Endometrium (tissue), 2 donors: ENCODE measurements at regions not wholly inside any gene's neighbourhood (a gene's known extent, or its start where the extent isn't known, plus 50 kb on each side); places are given as distances from the start of the nearest gene placed in this dataset.
"Not testable (repeated sequence)": the region's sequence is repeated elsewhere in the genome, so short reads cannot be mapped to it uniquely, and the experiment has no call there.

Experiments used
- FAIRE-seq: peaks from 2 replicates; lab custom pipeline; 2012; peaks lifted over from hg19 to GRCh38; lab: Jason Lieb, UNC
- donor health status: control.
- donor health status: control.

DNA sequence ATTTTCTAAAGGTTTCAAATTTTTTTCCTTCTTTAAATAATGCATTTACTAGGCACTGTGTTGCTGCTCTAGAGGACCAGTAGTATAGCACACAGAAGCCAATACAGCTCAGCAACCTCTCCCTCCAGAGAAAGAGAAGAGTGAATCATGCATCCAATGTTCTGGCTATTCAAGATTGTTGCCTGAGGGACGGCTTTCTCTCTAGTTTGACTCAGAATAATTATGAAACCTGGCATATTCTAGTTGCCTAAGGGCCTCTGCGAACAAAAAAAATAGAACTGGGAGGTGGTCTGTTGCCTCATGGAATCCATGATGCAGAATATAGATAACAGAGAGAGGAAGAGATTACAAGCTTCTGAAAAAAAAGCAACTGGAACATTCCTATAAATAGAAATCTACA, 1233.3 kb upstream of the PABPC4L start:
- no peak for FAIRE-seq

DNA sequence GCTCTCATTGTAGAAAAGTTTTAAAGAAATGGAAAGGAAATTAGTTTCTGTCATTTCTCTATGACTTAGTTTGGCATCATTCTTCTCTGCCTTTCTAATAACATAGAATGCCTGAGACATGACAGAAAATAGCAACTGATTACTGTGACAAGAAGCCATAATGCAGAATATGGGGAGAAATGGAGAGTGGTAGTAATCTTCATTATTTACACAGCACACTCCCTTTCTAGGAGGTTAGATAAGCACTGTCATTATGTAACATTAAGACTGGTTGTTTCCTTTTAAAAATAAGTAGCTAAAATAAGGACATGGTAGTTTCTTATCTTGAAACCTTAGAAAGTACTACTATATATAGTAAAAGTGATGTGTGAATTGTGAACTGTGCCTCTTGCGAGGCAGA, 1227.9 kb upstream of the PABPC4L start:
- no peak for FAIRE-seq

DNA sequence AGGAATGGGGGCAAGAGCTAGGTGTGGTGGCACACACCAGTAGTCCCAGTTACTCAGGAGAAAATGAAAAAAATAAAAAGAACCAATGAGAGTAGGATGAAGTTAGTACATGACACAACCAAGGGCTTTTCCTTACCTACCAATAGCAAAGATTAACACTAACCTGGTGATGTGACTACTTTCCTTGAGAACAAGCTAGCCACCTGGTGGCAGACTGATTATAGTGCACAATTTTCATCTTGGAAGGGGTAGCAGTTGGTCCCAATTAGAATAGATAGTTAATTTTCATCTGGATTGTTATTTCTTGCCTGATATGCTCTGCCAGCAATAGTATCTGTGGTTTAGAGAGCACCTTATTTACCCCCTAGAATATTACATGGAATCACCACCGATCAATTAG, 1216.8 kb upstream of the PABPC4L start:
- no peak for FAIRE-seq

DNA sequence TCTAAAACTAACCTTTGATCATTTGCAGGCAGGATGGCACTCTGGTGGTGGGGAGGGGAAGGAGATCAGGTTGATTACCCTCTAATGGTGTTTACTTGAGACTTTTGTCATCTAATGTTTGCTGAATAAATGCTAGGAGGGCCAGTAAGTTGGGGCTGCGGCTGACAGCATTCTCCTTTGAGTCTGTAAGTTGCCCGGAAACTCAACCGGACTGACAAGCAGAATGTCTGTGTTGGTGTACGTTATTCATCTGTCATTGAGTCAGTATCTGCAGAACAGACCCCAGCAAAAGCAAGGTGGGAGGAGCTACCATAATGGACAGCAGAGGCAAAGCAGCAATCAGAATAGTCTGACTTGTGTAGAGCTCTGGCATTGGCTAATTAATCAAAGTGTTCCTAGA, 1210.6 kb upstream of the PABPC4L start:
- no peak for FAIRE-seq

DNA sequence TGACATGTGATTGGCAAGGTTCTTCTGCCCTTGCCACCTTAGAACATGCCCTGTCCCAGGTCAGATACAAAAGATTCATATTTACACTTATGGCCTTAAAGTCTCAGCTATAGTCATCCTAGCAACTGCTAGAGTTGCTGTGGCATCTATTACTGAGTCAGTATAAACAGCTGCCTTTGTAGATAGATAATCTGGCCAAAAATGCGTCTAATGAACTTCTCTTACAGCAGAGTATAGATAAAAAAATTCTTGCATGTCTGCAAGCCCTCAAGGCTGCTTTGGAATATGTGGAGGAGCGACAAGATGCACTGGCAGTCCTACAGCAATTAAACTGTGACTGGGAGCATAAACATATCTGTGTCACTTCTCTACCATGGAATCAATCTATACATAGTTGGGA, 1209.7 kb upstream of the PABPC4L start:
- no peak for FAIRE-seq

DNA sequence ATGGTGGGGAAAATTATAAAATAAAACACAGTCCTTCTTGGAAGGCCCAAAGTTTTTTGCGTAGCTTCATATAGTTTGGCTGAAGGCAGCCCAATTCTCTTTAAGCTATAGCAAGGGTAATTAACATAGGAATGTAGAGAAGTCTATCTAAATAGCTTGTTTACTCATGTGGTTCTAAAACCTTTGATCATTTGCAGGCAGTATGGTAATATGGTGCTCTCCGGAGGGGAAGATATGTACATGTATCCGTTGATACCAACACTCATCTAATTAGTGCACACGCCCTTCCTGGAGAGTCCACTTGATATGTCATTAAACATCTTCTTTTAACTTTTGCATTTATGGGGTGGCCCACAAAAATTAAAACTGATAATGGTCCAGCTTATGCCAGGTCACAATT, 1207.7 kb upstream of the PABPC4L start:
- not testable (repeated sequence) for FAIRE-seq

DNA sequence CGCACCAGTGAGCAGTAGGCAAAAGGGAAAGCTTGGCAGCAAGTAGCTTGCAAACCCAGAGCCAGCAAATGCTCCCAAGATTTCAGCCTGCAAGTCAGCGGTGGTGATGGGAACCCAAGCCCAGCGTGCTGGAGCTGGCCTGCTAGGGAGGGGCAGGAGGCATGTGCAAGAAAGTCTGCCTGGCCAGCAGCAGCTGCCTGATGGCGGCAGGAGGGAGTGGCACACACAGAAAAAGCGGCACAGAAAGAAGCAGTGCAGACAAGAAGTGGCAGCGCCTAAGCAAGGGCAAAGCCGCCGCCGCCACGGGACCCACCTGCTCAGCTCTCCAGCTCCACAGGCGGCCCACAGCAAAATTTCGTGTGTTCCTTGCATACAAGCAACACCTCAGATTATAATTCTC, 1206.5 kb upstream of the PABPC4L start:
- FAIRE-seq: no peak

DNA sequence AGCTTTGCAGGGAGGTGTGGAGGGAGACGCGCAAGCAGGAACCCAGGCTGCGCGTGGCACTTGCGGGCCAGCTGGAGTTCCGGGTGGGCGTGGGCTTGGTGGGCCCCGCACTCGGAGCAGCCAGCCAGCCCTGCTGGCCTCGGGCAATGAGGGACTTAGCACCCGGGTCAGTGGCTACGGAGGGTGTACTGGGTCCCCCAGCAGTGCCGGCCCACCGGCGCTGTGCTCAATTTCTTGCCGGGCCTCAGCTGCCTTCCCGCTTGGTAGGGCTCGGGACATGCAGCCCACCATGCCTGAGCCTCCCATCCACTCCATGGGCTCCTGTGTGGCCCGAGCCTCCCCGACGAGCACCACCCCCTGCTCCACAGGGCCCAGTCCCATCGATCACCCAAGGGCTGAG, 1205.0 kb upstream of the PABPC4L start:
- FAIRE-seq: not testable (repeated sequence)

DNA sequence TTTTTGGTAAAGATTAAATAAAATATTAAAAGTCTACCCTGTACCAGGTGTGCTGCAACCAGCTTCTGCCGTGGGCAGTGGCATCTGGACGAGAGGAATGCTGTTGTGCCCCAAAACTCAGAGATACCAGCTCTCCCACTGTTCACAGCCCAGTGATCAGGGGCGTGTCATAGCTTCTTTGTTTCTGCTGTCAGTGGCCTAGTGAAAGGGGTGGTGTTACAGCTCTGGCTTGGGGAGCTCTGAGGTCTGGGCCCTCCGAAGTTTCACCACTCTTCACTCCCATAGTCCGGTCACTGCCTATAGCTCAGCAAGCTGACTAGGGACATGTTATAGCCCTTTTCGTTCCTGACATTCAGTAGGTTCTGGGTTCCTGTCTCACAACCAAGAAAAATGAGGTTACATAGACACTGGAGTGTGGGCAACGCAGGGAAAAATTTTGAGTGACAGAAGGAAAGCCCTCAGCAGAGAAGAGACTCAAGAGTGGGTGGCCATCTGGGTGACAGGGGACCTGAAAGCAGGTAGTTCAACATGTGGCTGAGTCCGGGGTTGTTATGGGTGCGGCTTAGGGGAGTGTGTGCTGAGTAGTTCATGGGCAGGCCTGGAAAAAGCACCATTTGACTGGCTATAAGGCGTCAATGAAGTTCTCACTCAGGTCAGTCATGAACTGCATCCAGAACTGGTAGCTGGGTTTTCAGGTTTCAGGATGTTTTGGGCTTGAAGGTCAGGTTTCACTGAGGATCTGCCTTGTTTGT, 1184.4 kb upstream of the PABPC4L start:
- no peak for FAIRE-seq

DNA sequence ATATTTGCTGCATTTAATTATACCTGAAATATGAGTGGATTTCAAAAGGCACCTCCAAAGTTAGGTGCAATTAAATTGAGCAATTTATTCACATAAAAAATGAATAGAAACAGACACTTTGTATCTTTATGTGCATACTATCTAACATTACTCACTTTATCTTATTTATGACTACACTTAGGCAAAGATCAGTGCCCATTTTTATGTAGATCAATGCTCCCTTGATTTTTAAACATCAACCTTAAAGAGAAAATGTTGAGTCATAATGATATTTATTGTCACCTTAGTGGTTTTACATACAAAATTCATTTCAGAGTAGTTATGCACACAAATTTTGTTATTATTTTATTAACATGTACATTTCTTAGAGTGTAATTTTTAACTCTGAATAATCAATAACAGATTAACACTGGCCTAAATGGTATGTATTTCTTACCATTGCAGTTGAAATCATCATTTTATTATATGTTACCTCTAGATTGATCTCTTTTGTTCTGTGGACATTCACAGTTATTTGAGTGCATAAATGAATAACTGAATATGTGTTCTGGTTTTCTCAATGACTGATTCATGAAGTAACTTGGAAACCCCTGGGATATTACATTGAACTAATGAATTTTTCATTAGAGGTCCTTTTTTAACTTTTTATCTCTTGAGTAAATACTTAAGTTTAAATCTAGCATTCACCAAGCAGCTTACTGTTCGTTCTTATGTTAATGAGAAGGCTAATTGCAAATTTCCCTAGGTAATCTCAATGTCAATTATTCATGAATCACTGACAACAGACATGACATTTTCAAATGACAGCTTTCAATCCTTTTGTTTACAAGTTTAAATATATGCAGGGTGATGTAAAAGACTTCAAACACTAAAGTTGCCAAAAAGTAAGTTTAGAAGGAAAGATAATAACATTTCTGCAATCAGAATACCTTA, 1182.0 kb upstream of the PABPC4L start:
- FAIRE-seq: no peak

DNA sequence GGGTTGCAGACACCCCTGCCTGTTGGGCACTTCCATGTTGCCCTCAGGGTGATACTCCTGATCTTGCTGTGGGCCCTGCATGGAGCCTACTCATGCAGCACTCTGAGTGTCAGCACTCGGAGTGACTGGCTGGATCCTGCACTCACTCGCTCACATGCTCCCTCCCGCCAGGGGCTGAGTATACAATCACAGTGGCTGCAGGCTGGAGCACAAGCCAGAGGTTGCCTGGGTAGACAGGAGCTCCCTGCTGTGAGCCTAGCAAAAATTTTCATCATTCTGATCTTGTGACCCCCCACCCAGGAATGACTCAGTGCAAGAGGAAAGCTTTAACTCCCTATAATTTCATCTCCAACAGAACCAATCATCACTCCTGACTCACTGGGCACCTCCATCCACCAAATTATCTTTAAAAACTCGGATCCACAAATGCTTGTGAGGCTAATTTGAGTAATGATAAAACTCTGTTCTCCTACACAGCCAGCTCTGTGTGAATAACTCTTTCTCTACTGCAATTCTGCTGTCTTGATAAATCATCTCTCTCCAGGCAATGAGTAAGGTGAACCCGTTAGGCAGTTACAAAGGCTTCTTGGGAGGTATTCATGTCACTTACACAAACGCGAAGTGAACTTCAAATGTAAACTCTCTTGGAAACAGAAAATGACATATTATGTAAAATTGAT, 1180.8 kb upstream of the PABPC4L start:
- FAIRE-seq: no peak

DNA sequence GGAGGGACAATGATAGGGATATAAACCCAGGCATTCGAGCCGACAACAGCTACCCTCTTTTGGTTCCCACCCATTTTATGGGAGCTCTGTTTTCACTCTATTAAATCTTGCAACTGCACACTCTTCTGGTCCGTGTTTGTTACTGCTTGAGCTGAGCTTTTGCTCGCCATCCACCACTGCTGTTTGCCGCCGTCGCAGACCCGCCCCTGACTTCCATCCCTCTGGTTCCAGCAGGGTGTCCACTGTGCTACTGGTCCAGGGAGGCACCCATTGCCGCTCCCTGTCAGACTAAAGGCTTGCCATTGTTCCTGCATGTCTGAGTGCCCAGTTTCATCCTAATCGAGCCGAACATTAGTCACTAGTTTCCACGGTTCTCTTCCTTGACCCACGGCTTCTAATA, 1170.5 kb upstream of the PABPC4L start:
- FAIRE-seq: no peak

DNA sequence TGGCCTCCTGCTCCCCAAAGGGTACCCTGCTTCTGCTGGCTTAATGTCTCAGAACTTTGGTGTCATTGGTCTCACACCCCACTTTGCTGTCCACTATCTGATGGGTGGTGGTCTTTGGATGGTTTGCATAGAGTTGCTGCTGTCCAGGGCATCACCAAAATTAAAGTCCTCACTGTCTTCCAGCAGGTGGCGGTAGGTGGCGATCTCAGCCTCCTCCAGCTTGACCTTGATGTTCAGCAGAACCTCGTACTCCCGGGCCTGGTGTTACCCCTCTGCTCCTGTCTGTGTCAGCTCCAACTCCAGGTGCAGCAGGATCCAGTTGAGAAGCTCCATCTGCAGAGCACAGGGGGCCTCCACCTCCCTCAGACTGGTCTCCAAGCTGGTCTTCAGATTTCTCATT, 1169.5 kb upstream of the PABPC4L start:
- FAIRE-seq: no peak

DNA sequence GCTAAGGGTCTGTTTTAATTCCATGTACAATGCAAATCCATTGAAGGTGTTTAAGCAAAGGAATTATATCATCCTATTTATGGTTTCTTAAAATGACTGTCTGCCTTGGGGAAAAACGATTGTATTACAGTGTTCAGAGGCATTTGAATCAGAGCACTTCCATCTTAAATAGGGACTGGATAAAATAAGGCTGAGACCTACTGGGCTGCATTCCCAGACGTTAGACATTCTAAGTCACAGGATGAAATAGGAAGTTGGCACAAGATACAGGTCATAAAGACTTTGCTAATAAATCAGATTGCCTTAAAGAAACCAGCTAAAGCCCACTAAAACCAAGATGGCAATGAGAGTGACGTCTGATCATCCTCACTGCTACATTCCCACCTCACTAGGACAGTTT, 1167.2 kb upstream of the PABPC4L start:
- FAIRE-seq: no peak

DNA sequence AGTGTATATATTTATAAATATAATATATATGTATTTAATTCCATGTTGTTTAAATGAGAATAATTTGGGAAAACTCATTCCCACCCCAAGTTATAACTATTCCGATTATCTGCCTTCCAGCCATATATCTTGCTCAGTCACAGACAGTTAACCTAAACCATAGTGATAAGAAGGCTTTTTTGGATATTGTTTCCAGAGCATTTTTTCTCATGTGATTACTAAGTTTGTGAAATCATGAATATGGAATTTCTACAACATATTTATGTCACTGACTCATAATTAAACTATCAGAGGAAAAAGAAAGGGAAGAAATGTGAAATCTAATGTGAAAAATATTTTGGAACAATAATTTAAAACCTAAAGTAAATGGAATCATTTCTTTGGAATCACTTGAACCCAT, 1163.5 kb upstream of the PABPC4L start:
- FAIRE-seq: no peak

DNA sequence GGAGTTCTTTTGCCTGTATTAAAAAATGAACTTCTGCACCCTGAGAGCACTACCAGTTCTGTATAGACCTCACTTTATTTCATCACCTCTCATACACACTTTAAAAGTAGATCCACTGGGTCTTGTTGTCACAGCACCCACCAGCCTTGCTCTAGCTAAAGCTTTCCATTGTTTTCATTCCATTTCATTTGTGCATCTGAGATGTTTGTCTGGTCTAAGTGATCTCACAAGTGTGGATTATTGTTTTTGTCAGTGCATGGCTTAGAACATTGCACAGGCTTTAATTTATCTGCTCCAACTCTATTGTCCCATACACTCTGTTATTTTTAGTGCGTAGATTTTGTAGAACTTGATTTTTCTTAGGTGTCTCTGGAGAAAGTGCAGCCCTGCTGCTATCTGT, 1157.5 kb upstream of the PABPC4L start:
- no peak for FAIRE-seq

DNA sequence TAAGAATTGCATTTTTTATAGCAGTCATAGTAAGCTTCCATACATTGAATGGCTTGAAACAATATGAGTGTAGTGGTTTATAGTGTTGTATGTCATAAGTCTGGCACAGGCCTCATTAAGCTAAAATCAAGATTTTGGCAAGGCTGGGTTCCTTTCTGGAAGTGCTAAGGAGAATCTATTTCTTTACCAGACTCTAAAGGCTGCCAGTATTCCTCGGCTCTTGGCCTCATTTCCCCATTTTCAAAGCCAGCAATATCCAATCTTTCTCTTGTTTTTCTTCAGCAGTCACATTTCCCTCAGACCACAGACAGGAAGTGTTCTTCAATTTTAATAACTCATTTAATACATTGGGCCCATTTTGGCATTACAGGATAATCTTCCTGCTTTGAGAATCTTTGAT, 1155.5 kb upstream of the PABPC4L start:
- FAIRE-seq: no peak

DNA sequence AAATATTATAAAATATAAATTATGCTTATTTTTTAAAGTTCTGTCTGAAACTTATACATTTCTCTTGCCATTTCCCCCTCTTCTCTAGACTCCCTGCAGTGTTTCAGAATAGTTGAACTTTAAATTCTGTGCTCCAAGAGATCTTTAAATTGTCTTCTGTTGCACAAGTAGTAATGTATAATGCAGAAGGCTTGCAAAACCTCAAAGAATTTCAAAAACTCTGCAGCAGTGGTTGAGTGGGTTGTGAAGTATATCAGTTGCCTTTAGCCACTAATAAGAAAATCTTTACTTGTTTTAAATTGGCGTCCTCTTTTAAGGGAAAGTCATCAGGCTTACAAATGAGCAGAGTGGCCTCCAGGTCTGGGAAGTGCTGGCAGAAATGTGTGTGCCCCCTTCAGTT, 1153.3 kb upstream of the PABPC4L start:
- no peak for FAIRE-seq

DNA sequence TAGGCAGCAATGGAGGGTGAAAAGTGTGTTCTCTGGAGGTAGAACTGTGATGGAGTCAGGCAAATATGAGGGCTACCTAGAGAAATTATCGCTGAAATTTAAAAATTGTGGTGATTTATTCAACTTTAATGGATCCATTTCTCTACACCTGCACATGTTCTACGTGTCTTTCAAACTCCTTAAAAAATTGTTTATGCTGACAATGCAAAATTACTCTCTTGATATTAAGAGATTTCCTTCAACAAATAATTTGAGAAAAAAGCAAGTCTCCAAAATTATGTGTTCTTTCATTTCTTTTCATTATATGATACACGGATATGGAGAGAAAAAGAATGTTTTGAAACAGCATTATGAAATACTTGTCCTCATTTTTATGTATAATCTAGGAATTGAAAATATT, 1151.4 kb upstream of the PABPC4L start:
- no peak for FAIRE-seq

DNA sequence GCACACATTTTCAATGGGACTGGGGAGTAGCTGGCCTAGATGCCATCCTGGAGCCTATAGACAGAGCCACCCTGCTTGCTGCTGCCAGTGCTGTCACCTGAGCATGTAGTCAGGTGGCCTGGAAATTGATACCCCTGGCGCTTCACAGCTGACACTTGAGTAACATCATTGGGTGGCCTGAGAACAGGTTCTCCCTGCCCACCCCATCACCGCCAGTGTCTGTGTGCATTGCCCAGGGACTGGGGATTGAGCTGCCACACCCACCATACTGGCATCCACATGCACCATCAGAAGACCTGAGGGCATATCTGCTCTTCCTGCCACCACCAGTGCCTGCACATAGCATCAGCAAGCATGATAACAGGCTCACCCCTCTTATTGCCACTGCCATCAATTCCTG, 1142.9 kb upstream of the PABPC4L start:
- FAIRE-seq: no peak

DNA sequence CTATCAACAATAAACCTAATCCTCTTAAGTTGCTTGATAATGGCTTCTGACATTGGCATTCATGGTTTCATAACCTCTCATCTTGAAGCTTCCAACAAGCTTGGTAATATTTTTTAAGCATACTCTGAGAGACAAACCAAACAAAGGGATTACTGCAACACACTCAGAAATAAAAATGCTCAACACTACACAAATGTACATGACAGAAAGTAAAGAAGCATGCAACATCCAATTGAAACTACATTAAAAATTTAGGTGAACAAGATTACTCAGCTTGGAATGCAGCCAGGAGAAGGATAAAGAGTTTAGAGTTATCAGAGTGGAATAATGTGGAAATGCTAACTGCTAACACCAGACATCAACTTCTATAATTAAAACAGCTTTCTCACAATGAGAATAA, 1136.6 kb upstream of the PABPC4L start:
- no peak for FAIRE-seq

DNA sequence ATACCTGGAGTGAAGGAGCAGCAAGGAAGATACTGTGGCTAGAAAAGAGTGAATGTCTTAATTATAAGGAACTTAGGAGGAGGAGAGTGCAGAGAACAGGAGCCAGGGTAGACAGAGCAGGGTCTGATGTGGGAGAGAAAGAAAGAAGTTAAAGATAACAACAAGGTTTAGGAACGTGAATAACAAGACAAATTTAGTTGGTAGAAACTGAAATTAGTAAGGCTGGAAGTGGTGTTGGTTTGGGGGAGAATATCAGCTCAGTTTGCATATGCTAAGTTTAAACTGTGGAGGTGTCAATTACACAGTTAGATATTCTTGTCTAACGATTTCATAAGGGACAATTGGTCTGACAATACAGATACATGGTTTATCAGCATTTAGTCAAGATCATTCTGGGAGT, 1123.7 kb upstream of the PABPC4L start:
- FAIRE-seq: no peak

DNA sequence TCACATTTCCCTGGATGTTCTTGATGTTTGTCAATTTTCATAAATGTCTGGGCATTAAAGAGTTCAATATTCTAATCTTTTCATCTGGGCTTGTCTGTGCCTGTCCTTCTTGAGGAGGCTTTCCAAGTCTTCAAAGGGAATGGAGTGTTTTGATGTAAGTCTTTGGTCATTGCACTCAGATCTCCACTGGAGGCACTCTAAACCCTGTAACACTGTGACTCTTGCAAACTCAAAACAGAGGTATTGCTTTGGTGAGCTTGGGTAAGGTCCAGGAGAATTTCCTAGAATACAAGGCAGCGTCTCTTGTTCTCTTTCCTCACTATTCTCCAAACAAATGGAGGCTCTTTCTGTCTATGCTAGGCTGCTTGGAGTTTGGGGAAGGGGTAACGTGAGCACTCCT, 1118.1 kb upstream of the PABPC4L start:
- FAIRE-seq: no peak
